Mucosa of descending colon (tissue), 3 donors: ENCODE measurements at regions not wholly inside any gene's neighbourhood (a gene's known extent, or its start where the extent isn't known, plus 50 kb on each side); places are given as distances from the start of the nearest gene placed in this dataset.

ENCODE experiments used
- ATAC-seq: fragments of 200-7000 bp; cut with Tn5 transposase; one replicate; pipeline ENCODE4 v1.9.1; 2020; ENCODE audit warnings: mild to moderate bottlenecking, moderate library complexity
- DNase-seq, 3 donors: peaks; one replicate each; pipeline ENCODE4 v3.0.0-alpha.2; 2020
- H3K36me3 ChIP-seq: fragments of 200-600 bp; one replicate; pipeline ENCODE4 v1.8.0; 2021; ENCODE audit warnings: low read depth, mild to moderate bottlenecking
- H3K4me1 ChIP-seq: fragments of 200-600 bp; one replicate; pipeline ENCODE4 v1.8.0; 2021; ENCODE audit warnings: low read depth, mild to moderate bottlenecking
- H3K4me3 ChIP-seq: fragments of 200-600 bp; one replicate; pipeline ENCODE4 v1.8.0; 2021; ENCODE audit warnings: mild to moderate bottlenecking
- H3K9me3 ChIP-seq: fragments of 200-600 bp; one replicate; pipeline ENCODE4 v1.8.0; 2021; ENCODE audit warnings: mild to moderate bottlenecking
- CTCF ChIP-seq: fragments of 200-600 bp; IDR thresholded peaks from one replicate; pipeline ENCODE4 v1.8.0; 2022; ENCODE audit warnings: antibody characterized with exemption, mild to moderate bottlenecking
- intact Hi-C, 2 donors: fragments of 100-400 bp; cut with DNase I in 1 of 2; cut with micrococcal nuclease in 1 of 2; formaldehyde crosslinking; loops; one replicate each; pipeline versions ENCODE4 v1.11.0 to v1.11.1; 2022; cut with DNase I, micrococcal nuclease
- donor health status: DM: no; HTN: no; CAD: no; lungs with moderate emphysema.
- donor health status: DM: no; HTN: no; CAD: no.
- donor health status: DM: no; HTN: yes; CAD: no.

- DNase-seq (no peak), ATAC-seq (no peak)
- intact Hi-C loops, result no loop called here
- H3K36me3 ChIP-seq, result no peaks in the 10 kb centered on the region
- no peak for TF ChIP-seq CTCF
- no peaks in the 10 kb centered on the region for H3K9me3 ChIP-seq
- no peak overlapping the region for H3K4me3 ChIP-seq
- no peaks in the 10 kb centered on the region for H3K4me1 ChIP-seq
These were observed 408.2 kb downstream of the GXYLT1 start for GRCh38 chr12:41736436-41736835.

DNA sequence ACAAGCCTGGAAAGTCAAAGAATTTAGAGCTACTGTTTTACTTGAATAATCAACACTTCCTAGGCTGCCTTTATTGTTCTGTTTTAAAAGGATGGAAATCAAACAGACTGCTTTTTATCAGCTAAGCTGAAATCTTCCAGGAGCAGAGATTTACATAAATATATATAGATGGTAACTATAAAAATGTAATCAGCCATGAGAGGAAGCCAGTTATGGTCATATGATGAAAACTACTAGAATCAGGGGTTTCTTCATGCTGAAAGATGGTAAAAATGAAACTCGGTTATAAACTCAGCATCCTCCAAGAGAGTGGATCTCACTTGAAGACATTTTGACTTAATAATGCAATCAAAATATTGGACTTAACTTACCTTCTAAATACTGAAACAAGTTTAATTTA lies 413.0 kb downstream of the GXYLT1 start:
- H3K36me3 ChIP-seq, result no peaks in the 10 kb centered on the region
- TF ChIP-seq CTCF, result no peak
- H3K9me3 ChIP-seq, result no peaks in the 10 kb centered on the region
- DNase-seq (no peak), ATAC-seq (no peak)
- no peak overlapping the region for H3K4me3 ChIP-seq
- H3K4me1 ChIP-seq, result no peaks in the 10 kb centered on the region
- intact Hi-C loops, result no loop called here

DNA sequence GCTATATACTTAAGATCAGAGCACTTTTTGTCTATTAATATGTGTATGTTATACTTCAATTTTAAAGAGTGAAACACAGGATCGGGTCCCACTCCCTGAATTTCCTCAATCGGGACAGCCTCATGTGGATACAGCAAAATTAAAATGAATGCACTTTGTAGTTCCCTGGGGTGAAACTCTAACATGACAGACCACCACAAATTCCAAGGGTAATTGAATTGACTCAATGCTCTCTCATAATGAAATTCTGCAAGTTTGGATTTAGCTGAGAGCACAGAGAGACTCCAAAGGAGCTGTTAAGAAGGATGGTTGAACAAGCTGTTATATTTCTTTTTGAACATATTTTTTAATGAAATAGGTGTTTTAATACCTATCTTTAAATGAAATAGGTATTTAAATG lies 413.6 kb downstream of the GXYLT1 start:
- H3K9me3 ChIP-seq, result no peaks in the 10 kb centered on the region
- no peak for TF ChIP-seq CTCF
- H3K4me3 ChIP-seq, result no peak overlapping the region
- intact Hi-C loops, result no loop called here
- H3K4me1 ChIP-seq, result no peaks in the 10 kb centered on the region
- ATAC-seq (no peak), DNase-seq (no peak)
- no peaks in the 10 kb centered on the region for H3K36me3 ChIP-seq

GRCh38 chr12:41724216-41724615 lies 420.5 kb downstream of the GXYLT1 start:
- H3K36me3 ChIP-seq, result no peaks in the 10 kb centered on the region
- intact Hi-C loops, result no loop called here
- H3K9me3 ChIP-seq, result no peaks in the 10 kb centered on the region
- no peak for ATAC-seq
- no peak for TF ChIP-seq CTCF
- H3K4me1 ChIP-seq, result no peaks in the 10 kb centered on the region
- H3K4me3 ChIP-seq, result no peak overlapping the region
- no peak for DNase-seq

- ATAC-seq (no peak), DNase-seq (no peak)
- intact Hi-C loops, result no loop called here
- Histone ChIP-seq H3K9me3 (no peaks in the 10 kb centered on the region), H3K4me1 (no peaks in the 10 kb centered on the region), H3K4me3 (no peak overlapping the region), H3K36me3 (no peaks in the 10 kb centered on the region)
- TF ChIP-seq CTCF, result no peak
These were observed 425.5 kb downstream of the GXYLT1 start for GRCh38 chr12:41719214-41719613.

DNA sequence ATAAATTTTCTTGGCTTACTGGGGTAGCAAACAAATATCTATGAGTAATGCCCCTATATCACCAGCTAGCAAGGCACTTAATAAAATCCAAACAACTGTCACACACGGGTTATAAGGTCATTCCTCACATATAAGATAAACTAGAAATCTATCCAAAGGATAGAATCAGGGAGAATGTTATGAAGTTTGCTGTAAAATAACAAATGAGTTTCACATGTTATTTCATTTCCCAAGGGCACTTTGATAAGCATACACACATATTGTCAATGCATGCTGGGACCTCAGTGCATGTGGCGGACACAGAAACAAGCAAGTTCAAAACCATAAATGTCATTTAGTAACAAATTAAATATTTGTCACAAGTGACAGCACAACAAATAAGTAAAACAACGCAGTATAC lies 429.4 kb downstream of the GXYLT1 start:
- TF ChIP-seq CTCF, result no peak
- Histone ChIP-seq H3K36me3 (no peaks in the 10 kb centered on the region), H3K4me3 (no peak overlapping the region), H3K4me1 (no peaks in the 10 kb centered on the region), H3K9me3 (no peaks in the 10 kb centered on the region)
- ATAC-seq (no peak), DNase-seq (no peak)
- intact Hi-C loops, result no loop called here
